ENCODE measurements at regions not wholly inside any gene's neighbourhood (a gene's known extent, or its start where the extent isn't known, plus 50 kb on each side); places are given as distances from the start of the nearest gene placed in this dataset.

GRCh38 chr11:37967635-37968034 lies 1369.6 kb upstream of the RAG2 start:
- DNase-seq: no peak
- no peak overlapping the region for H3K27ac Mint-ChIP-seq

GRCh38 chr11:37963440-37963839 lies 1365.4 kb upstream of the RAG2 start:
- no peaks in the 10 kb centered on the region for H3K9me3 ChIP-seq (ENCODE audit: control insufficient read depth in 1 of 2, low read length in 2 of 2)
- CTCF ChIA-PET (ENCODE audit: partially characterized antibody): no interaction called here
- DNase-seq: no peak
- intact Hi-C loops (cut with micrococcal nuclease): no loop called here
- no peak overlapping the region for H3K27ac ChIP-seq (ENCODE audit: low read depth, low read length)
- no peaks in the 10 kb centered on the region for H3K4me1 Mint-ChIP-seq
- no peaks in the 10 kb centered on the region for H3K36me3 Mint-ChIP-seq
- no peaks in the 10 kb centered on the region for H3K4me1 ChIP-seq (ENCODE audit: insufficient read depth, low read length)
- POLR2A ChIA-PET (ENCODE audit: partially characterized antibody): no interaction called here
- H3K27ac Mint-ChIP-seq: no peak overlapping the region
- no peaks in the 10 kb centered on the region for H3K27me3 ChIP-seq (ENCODE audit: insufficient read depth, low read length)
- H3K36me3 ChIP-seq (ENCODE audit: insufficient read depth, low read length): no peaks in the 10 kb centered on the region
- no peaks in the 10 kb centered on the region for H3K27me3 Mint-ChIP-seq
- H3K4me3 ChIP-seq (ENCODE audit: low read length in 2 of 2): no peak overlapping the region
- H3K9me3 Mint-ChIP-seq: peaks cover 0 to 29% (median 15%) of the 10 kb centered on the region in 8 donors
- H3K4me3 Mint-ChIP-seq: no peak overlapping the region

More at GRCh38 chr11:37967635-37968034, 1369.6 kb upstream of the RAG2 start:
- Histone ChIP-seq H3K4me1 (ENCODE audit: insufficient read depth, low read length) (no peaks in the 10 kb centered on the region), H3K9me3 (ENCODE audit: control insufficient read depth in 1 of 2, low read length in 2 of 2) (no peaks in the 10 kb centered on the region), H3K4me3 (ENCODE audit: low read length in 2 of 2) (no peak overlapping the region), H3K27ac (ENCODE audit: low read depth, low read length) (no peak overlapping the region), H3K36me3 (ENCODE audit: insufficient read depth, low read length) (no peaks in the 10 kb centered on the region), H3K27me3 (ENCODE audit: insufficient read depth, low read length) (no peaks in the 10 kb centered on the region)
- Mint-ChIP-seq H3K4me1 (no peaks in the 10 kb centered on the region), H3K9me3 (peaks cover 0 to 22% (median 14%) of the 10 kb centered on the region in 8 donors), H3K36me3 (no peaks in the 10 kb centered on the region), H3K27me3 (no peaks in the 10 kb centered on the region), H3K4me3 (no peak overlapping the region)
- intact Hi-C loops (cut with micrococcal nuclease): no loop called here
- CTCF ChIA-PET (ENCODE audit: partially characterized antibody): no interaction called here
- POLR2A ChIA-PET (ENCODE audit: partially characterized antibody): no interaction called here

GRCh38 chr11:37957717-37958116 lies 1359.7 kb upstream of the RAG2 start:
- no peak overlapping the region for H3K4me3 Mint-ChIP-seq
- Histone ChIP-seq H3K36me3 (ENCODE audit: insufficient read depth, low read length) (no peaks in the 10 kb centered on the region), H3K27me3 (ENCODE audit: insufficient read depth, low read length) (no peaks in the 10 kb centered on the region), H3K27ac (ENCODE audit: low read depth, low read length) (no peak overlapping the region), H3K4me3 (ENCODE audit: low read length in 2 of 2) (no peak overlapping the region), H3K4me1 (ENCODE audit: insufficient read depth, low read length) (no peaks in the 10 kb centered on the region), H3K9me3 (ENCODE audit: control insufficient read depth in 1 of 2, low read length in 2 of 2) (peaks cover 0 to 5% of the 10 kb centered on the region in 2 donors)
- ChIA-PET POLR2A (ENCODE audit: partially characterized antibody) (no interaction called here), CTCF (ENCODE audit: partially characterized antibody) (no interaction called here)
- H3K27ac Mint-ChIP-seq: no peak overlapping the region
- intact Hi-C loops (cut with micrococcal nuclease): no loop called here
- no peaks in the 10 kb centered on the region for H3K36me3 Mint-ChIP-seq
- peaks cover 2 to 42% (median 19%) of the 10 kb centered on the region in 8 donors for H3K9me3 Mint-ChIP-seq
- no peaks in the 10 kb centered on the region for H3K27me3 Mint-ChIP-seq
- H3K4me1 Mint-ChIP-seq: peaks cover 0 to 3% (median 0%) of the 10 kb centered on the region in 4 donors
- DNase-seq: no peak

GRCh38 chr11:37951996-37952395 lies 1354.0 kb upstream of the RAG2 start:
- H3K9me3 Mint-ChIP-seq: peaks cover 2 to 26% (median 12%) of the 10 kb centered on the region in 8 donors
- intact Hi-C loops (cut with micrococcal nuclease): no loop called here
- H3K27ac ChIP-seq (ENCODE audit: low read depth, low read length): no peak overlapping the region
- H3K4me3 ChIP-seq (ENCODE audit: low read length in 2 of 2): no peak overlapping the region
- H3K27me3 Mint-ChIP-seq: no peaks in the 10 kb centered on the region
- ChIA-PET CTCF (ENCODE audit: partially characterized antibody) (no interaction called here), POLR2A (ENCODE audit: partially characterized antibody) (no interaction called here)
- H3K9me3 ChIP-seq (ENCODE audit: control insufficient read depth in 1 of 2, low read length in 2 of 2): no peaks in the 10 kb centered on the region
- H3K4me1 Mint-ChIP-seq: peaks cover 0 to 3% (median 0%) of the 10 kb centered on the region in 4 donors
- no peaks in the 10 kb centered on the region for H3K27me3 ChIP-seq (ENCODE audit: insufficient read depth, low read length)
- DNase-seq: no peak
- no peaks in the 10 kb centered on the region for H3K36me3 Mint-ChIP-seq
- H3K36me3 ChIP-seq (ENCODE audit: insufficient read depth, low read length): no peaks in the 10 kb centered on the region
- H3K4me1 ChIP-seq (ENCODE audit: insufficient read depth, low read length): no peaks in the 10 kb centered on the region
- no peak overlapping the region for H3K27ac Mint-ChIP-seq
- no peak overlapping the region for H3K4me3 Mint-ChIP-seq

- Mint-ChIP-seq H3K4me1 (no peaks in the 10 kb centered on the region), H3K4me3 (no peak overlapping the region), H3K36me3 (no peaks in the 10 kb centered on the region), H3K27ac (no peak overlapping the region), H3K27me3 (no peaks in the 10 kb centered on the region), H3K9me3 (peaks cover 0 to 40% (median 17%) of the 10 kb centered on the region in 8 donors)
- intact Hi-C loops (cut with micrococcal nuclease): no loop called here
- ChIA-PET POLR2A (ENCODE audit: partially characterized antibody) (no interaction called here), CTCF (ENCODE audit: partially characterized antibody) (no interaction called here)
- H3K27me3 ChIP-seq (ENCODE audit: insufficient read depth, low read length): no peaks in the 10 kb centered on the region
- no peaks in the 10 kb centered on the region for H3K4me1 ChIP-seq (ENCODE audit: insufficient read depth, low read length)
- H3K4me3 ChIP-seq (ENCODE audit: low read length in 2 of 2): no peak overlapping the region
- no peak for DNase-seq
- H3K27ac ChIP-seq (ENCODE audit: low read depth, low read length): no peak overlapping the region
- H3K9me3 ChIP-seq (ENCODE audit: control insufficient read depth in 1 of 2, low read length in 2 of 2): no peaks in the 10 kb centered on the region
- H3K36me3 ChIP-seq (ENCODE audit: insufficient read depth, low read length): no peaks in the 10 kb centered on the region
These were observed 1350.2 kb upstream of the RAG2 start for GRCh38 chr11:37948258-37948657.

- H3K4me1 ChIP-seq (ENCODE audit: insufficient read depth, low read length): no peaks in the 10 kb centered on the region
- intact Hi-C loops (cut with micrococcal nuclease): no loop called here
- Mint-ChIP-seq H3K9me3 (peaks cover 0 to 40% (median 17%) of the 10 kb centered on the region in 8 donors), H3K4me1 (no peaks in the 10 kb centered on the region), H3K27ac (no peak overlapping the region), H3K27me3 (no peaks in the 10 kb centered on the region), H3K36me3 (no peaks in the 10 kb centered on the region), H3K4me3 (no peak overlapping the region)
- no peak for DNase-seq
- CTCF ChIA-PET (ENCODE audit: partially characterized antibody): no interaction called here
- H3K27me3 ChIP-seq (ENCODE audit: insufficient read depth, low read length): no peaks in the 10 kb centered on the region
- H3K36me3 ChIP-seq (ENCODE audit: insufficient read depth, low read length): no peaks in the 10 kb centered on the region
- POLR2A ChIA-PET (ENCODE audit: partially characterized antibody): no interaction called here
- H3K4me3 ChIP-seq (ENCODE audit: low read length in 2 of 2): no peak overlapping the region
- H3K27ac ChIP-seq (ENCODE audit: low read depth, low read length): no peak overlapping the region
- no peaks in the 10 kb centered on the region for H3K9me3 ChIP-seq (ENCODE audit: control insufficient read depth in 1 of 2, low read length in 2 of 2)
These were observed 1349.8 kb upstream of the RAG2 start for GRCh38 chr11:37947821-37948220.

- ChIA-PET POLR2A (ENCODE audit: partially characterized antibody) (no interaction called here), CTCF (ENCODE audit: partially characterized antibody) (no interaction called here)
- Mint-ChIP-seq H3K27ac (no peak overlapping the region), H3K9me3 (peaks cover 0 to 35% (median 17%) of the 10 kb centered on the region in 8 donors), H3K4me3 (no peak overlapping the region), H3K4me1 (no peaks in the 10 kb centered on the region), H3K36me3 (no peaks in the 10 kb centered on the region), H3K27me3 (no peaks in the 10 kb centered on the region)
- DNase-seq: no peak
- Histone ChIP-seq H3K9me3 (ENCODE audit: control insufficient read depth in 1 of 2, low read length in 2 of 2) (no peaks in the 10 kb centered on the region), H3K4me3 (ENCODE audit: low read length in 2 of 2) (no peak overlapping the region), H3K4me1 (ENCODE audit: insufficient read depth, low read length) (no peaks in the 10 kb centered on the region), H3K27ac (ENCODE audit: low read depth, low read length) (no peak overlapping the region), H3K27me3 (ENCODE audit: insufficient read depth, low read length) (no peaks in the 10 kb centered on the region), H3K36me3 (ENCODE audit: insufficient read depth, low read length) (no peaks in the 10 kb centered on the region)
- intact Hi-C loops (cut with micrococcal nuclease): no loop called here
These were observed 1348.2 kb upstream of the RAG2 start for GRCh38 chr11:37946155-37946766.

- Mint-ChIP-seq H3K36me3 (no peaks in the 10 kb centered on the region), H3K27ac (no peak overlapping the region), H3K4me1 (no peaks in the 10 kb centered on the region), H3K27me3 (no peaks in the 10 kb centered on the region), H3K9me3 (peaks cover 0 to 29% (median 11%) of the 10 kb centered on the region in 8 donors), H3K4me3 (no peak overlapping the region)
- Histone ChIP-seq H3K27me3 (ENCODE audit: insufficient read depth, low read length) (no peaks in the 10 kb centered on the region), H3K9me3 (ENCODE audit: control insufficient read depth in 1 of 2, low read length in 2 of 2) (no peaks in the 10 kb centered on the region), H3K4me3 (ENCODE audit: low read length in 2 of 2) (no peak overlapping the region), H3K4me1 (ENCODE audit: insufficient read depth, low read length) (no peaks in the 10 kb centered on the region), H3K36me3 (ENCODE audit: insufficient read depth, low read length) (no peaks in the 10 kb centered on the region), H3K27ac (ENCODE audit: low read depth, low read length) (no peak overlapping the region)
- POLR2A ChIA-PET (ENCODE audit: partially characterized antibody): no interaction called here
- CTCF ChIA-PET (ENCODE audit: partially characterized antibody): no interaction called here
- no peak for DNase-seq
- intact Hi-C loops (cut with micrococcal nuclease): no loop called here
These were observed 1344.0 kb upstream of the RAG2 start for GRCh38 chr11:37942081-37942480.

Data from CD4-positive, alpha-beta memory T cell (primary cell).